Endometrial microvascular endothelial cells (primary cell): ENCODE measurements at regions not wholly inside any gene's neighbourhood (a gene's known extent, or its start where the extent isn't known, plus 50 kb on each side); places are given as distances from the start of the nearest gene placed in this dataset.

Experiments used
- in situ Hi-C: cut with HindIII; loops from 2 replicates; pipeline ENCODE4 v1.10.0; 2017; ENCODE audit warnings: low sequenced_read_pairs, low pct_unique_long_range_greater_than_20kb; ENCODE audit errors: inconsistent ontology term

DNA sequence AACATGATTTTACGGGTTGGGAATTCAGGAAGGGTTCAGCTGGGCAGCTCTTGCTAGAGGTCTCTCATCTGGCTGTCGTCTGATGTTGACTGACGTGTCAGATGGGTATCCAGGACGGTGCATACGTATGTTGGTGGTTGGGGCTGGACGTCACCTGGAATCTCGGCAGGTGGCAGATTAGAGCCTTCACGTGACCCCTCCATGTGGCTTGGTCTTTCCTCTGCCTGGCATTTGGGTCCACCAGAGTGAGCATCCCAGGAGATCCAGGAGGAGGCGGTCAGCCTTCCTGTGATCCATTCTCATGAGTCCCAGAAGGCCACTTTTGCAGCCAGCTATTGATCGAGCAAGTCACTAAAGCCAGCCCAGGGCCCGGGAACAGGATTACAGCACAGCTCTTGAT lies 202.7 kb downstream of the FOXL1 start:
- in situ Hi-C loops, result no loop called here

DNA sequence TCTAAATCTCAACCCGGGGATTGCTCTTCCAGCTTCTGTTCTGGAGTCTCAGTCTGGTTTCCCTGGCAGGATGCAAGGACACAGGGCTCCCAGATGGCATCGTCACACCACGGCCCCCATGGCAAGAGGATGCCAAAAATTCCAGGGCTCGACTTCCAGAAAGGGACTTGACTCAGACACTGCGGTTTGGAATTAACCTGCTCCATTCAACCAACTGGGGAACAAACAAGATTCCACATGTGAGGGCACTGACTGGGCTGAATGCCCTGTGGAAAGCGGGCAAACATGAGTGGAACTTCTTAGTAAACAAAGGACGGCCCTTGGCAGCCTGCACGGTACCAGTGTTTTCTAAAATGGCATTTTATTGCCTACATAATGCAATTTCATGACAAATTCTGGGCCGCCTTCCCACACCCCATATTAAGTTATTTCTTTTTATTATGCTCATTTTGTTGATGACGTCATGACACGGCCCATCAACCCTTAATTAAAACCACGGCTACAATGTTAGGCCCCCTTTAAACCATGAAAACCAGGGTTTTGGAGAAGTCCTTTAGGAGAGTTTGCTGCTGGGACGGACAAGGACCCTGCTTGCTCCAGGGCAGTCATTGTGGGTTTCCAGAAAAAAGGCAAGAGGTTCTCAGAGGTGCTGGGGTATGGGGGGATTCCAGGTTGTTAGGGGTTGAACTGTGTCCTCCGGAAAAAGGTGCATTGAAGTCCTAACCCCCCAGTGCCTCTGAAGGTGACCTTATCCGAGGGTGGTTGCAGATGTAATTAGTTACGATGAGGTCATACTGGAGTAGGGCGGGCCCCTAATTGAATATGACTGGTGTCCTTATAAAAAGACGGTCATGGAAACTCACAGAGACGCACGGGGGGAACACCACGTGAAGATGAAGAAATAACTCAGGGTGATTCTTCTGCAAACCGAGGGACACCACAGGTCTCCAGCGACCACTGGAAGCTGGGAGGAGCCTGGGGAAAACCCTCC lies 205.6 kb downstream of the FOXL1 start:
- in situ Hi-C loops, result no loop called here

DNA sequence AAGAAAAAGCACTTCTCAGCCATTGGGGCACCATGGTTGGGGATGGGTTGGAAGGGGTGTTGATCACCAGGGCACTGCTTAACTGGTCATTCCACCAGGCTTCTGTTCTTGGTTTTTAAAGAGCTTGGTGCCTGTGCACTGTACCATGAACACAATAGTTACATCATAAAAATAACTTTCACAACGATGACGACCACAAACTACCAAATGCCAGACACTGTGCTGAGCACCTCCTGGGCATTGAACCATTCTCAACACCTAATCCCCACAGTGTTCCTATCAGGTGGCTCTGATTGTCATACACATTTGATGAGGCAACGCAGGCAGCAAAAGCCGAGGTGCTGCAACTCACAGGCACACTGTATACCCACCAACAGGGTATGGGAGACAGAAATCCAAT lies 208.0 kb downstream of the FOXL1 start:
- in situ Hi-C loops, result no loop called here

DNA sequence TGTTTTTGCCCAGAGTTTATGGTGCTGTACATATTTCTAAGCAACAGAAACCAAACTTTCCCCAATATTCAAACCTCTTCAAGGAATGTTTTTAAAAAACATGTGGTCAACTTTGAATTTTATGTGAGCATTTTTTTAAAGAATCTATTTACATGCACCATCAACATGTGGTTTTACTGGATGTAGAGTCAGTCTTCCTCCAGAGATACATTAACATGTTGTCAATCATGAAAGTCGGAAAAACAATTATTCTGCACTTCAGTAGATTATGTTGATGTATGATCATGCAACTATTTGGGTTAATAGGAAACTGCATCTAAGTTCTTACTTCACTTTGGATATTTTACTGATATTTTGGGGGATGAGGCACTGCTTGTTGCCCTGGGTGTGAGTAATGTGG lies 208.6 kb downstream of the FOXL1 start:
- in situ Hi-C loops, result no loop called here

DNA sequence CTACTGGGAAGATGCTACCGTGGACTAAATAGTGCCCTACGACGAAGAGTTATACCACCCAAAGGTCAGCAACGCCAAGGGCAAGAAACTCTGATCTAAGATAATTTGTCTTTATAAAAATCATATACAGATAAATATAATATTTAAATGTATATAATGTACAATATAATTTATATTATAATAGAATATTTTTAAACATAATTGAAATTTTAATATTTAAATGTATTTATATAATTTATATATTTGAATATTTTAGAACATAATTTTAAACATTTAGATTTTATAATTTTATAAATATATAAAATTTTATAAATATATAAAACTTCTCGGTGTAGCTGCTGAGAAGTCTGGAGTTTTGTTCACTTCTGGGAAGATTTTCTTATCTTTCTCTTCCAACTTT lies 209.2 kb downstream of the FOXL1 start:
- in situ Hi-C loops, result no loop called here

DNA sequence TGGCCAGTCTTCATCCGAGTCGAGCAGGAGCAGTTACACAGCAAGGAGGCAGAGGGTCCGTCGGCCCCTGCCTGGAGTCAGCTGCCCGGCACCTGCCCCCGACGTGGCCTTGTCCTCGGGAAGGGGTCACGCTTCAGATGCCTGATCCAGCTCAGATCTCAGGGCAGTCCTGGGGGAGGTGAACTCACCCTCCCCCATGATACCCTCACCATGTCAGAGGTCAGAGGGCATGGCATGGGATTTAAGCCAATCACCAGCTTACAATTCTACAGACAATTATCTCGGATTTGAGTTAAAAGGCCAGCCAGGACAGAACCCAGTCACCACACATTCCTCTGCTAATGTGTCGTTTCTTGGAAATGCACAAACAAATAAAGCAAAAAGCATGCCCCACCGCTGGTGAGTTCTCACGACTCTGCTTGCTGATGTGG lies 211.3 kb downstream of the FOXL1 start:
- in situ Hi-C loops, result no loop called here

DNA sequence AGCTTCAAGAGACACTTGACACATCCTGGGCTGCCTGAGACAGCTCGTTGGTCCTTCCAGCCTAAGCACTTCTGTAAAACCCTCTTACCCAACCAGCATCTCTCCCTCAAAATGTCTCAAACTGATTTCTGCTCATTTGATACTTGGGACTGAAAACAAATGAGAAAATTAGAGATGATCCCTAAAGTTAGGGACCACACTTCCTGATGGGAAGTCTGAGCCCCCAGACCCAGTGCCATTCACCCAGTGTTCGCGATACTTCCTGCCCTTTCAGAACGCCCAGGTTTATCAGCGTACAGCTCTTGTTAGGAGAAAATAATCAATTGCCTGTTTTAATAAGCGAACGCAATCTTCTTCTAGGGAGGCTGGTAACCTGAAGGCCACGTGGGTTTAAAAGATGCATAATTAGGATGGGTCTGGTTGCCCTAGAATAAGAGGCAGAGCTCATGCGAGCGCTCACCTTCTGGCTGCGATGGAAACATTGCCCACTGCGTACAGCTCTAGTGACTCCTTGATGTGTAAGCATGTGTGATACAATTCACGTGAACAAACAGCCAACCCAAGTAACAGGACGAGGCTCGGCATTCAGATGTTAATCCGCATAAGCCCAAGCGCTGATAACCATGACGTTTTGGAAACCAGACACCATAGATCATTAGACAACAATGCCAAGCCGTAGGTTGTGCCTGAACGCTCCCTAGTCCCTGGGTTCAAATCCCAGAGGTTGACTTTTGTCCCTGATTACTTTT lies 213.1 kb downstream of the FOXL1 start:
- in situ Hi-C loops, result no loop called here

DNA sequence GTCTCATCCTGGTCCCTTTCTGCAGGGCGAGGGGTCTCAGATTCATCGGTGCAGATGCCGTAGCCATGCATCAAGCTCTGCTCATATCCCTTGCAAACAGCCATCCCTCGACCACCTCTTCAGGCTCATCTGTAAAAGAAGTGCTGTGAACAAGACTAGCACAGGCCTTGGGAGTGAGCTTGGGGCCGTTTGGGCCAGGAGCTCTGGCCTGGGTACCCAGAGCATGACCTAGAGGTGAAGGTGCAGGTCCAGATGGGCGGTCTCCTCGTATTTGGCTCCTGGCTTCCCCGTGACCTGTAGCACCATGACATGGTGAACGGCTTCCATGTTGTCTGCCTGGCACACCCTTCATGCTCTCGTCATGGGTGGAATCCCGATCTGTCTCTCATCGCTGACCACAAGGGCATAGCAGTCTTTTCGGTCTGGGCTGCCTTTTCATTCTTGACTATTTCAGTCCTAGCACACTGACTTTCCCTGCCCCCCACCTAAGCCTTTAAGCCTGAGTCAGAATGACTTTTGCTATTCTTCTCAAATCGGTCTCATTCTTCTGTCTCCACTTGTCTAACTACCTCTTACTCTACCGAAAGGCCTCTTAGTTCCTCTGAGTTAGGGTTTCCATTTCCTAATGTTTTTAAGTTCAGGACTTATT lies 216.0 kb downstream of the FOXL1 start:
- in situ Hi-C loops, result no loop called here

DNA sequence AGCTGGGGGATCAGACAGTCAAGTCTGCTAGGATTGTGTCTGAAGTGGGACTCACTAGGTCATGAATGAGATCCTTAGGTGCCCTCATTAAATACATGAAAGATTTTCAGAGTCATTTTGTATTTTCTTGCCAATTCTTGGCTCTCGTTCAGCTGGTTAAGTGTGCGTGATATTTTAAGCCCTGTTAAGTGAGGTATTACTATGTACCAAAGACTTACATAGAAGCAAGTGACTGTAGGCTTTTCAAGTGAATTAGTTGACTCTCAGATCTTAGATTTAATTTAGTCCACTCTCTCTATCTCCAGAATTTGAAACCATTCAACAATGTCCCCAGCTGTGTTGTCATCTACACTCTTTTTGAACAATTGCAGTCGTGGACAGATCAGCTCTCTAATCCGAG lies 219.4 kb downstream of the FOXL1 start:
- in situ Hi-C loops, result no loop called here

DNA sequence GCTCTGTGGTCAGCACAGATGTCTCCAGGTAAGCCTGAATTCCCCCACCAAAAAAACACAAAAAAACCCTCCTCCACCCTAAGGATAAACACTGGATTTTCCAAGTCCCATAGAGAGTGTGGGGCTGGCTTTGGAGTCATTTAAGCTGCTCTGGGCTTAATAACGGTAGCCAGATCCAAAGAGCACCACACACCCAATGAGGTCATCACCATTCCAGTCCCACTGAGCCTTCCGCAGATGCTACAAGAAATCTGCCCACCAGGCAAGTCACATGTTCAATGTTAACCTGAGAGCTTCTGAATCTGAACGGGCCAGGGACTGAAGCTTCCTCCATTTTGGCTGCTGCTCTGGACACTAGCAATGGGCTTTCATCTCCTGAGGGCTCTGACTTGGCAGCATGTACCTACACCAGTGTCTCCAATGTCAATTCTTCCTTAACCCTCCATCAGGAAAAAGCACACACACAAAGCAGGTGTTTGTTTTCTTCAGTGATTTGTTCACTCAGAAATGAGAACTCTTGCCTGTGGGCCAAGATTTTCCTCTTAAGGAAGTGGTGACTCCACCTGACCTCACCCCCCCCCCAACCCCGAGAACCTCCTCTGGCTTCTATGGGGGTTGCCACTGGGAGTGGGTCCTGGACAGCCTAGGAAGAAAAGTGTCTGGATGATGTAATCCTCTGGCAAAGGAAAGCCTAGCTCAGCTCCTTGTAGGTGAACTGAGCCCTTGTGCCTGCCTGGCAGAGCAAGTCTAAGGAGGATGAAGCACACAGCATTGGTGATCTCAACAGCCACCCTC lies 220.1 kb downstream of the FOXL1 start:
- in situ Hi-C loops, result no loop called here

DNA sequence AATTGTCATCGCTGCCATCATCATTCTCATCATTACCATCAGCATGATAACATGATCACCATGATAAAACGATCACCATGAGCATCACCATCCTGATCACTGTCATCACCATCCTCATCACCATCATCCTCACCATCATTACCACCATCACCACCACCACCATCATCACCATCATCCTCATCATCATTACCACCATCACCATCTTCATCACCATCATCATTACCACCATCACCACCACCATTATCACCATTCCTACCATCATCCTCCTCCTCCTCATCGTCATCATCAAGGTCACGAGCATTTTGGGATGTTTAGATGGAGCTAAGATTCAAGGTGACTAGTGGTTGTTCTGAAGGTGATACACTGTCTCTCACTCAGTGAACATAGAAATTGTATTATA lies 221.0 kb downstream of the FOXL1 start:
- in situ Hi-C loops, result no loop called here

DNA sequence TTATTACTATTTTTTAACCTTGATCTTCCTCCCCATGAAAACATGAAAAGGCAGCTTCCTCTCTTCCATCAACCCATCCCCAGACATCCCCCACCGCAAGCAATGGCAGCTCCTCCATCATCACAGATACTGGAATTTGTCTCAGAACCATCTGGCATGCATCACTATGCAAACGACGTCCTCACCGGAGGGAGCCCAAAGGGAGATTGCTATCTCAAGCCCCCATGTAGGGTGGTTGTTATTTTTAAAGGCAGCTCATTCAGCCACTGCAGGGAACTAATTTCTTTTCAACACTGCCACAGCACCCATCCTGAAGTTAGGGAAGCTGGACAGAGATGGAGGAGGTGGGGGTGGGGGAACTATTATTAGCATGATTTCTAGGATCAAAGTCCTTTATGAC lies 222.5 kb downstream of the FOXL1 start:
- in situ Hi-C loops, result no loop called here

DNA sequence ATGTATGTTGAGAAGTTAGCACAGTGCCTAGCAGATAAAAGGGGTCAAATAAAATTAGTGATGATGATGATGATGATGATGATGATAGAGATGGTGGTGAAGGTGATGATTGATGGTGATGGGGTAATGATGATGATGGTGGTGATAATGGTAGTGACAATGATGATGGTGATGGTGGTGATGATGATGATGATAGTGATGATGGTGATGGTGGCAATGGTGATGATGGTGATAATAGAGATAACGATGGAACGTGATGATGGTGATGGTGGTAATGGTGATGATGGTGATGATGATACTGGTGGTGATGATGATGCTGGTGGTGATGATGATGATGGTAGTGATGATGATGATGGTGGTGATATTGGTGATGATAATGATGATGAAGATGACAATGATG lies 223.7 kb downstream of the FOXL1 start:
- in situ Hi-C loops, result no loop called here

DNA sequence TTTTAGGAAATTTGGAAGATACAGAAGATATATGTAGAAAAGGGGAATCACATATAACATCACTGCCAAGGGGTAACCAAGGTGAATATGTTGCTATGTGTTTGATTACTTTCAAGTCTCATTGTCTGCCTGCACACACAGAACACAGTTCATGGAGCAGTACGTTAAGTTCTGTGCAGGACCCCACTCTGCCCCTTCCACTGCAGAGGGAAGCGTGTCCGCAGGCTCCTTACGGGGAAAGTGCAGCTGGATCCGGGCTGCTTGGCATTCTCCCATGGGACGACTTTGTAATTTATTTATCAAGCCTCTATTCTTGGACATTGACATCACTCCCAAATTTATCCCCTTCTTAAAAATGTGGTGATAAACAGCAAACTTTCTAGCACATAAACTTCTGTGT lies 226.8 kb downstream of the FOXL1 start:
- in situ Hi-C loops, result no loop called here

DNA sequence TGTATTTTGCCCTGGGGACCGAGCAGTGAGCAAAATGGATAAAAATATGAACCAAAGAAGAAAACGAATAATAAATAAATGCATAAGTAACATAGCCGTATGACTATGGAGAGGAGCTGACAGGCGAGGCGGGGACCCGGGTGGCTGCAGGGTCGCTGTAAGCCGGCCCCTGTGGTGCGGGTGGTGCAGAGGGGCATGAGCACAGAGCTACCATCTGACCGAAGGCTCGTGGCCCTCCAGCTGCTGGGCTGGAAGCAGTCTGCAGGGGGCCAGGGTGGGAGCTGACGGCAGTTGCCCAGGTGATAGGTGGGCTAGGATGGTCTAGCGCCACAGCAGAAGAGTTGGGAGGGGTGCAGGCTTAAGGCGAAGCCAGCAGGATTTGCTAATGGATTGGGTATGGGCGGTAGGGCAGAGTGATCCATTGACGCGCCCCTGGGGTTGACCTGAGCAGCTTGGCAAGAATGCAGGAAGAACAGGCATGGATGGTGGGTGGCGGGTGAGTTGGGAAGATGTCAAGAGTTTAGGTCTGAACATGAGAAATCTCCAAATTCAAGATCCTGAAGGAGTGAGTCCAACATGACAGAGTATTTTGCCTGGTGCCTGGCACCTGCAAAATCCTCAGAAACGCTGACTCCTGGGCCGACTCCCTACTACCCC lies 228.0 kb downstream of the FOXL1 start:
- in situ Hi-C loops, result no loop called here

DNA sequence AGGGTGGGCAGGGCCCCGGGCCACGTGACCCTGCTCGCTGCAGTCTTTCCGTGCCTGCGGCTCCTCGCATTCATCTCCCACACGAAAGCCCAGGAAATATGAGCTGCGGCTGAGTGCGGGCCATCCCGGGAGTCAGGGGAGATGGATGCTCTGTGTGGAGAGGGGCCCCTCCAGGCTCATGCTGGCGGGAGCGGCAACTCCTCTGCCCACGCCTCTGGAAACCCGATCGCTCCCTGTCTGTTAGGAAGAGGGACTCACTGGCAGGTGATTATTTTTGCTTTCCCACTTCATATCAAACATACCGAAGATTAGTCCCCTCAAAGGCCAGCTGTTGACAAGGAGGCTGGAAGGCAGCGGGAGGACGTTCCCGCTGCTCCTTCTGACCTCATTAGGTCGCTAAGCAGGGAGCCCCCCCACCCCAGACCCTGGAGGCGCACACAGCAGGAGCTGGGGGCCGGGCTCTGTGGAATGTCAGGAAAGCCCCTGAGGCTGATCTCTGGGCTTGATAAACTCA lies 228.5 kb downstream of the FOXL1 start:
- in situ Hi-C loops, result no loop called here

DNA sequence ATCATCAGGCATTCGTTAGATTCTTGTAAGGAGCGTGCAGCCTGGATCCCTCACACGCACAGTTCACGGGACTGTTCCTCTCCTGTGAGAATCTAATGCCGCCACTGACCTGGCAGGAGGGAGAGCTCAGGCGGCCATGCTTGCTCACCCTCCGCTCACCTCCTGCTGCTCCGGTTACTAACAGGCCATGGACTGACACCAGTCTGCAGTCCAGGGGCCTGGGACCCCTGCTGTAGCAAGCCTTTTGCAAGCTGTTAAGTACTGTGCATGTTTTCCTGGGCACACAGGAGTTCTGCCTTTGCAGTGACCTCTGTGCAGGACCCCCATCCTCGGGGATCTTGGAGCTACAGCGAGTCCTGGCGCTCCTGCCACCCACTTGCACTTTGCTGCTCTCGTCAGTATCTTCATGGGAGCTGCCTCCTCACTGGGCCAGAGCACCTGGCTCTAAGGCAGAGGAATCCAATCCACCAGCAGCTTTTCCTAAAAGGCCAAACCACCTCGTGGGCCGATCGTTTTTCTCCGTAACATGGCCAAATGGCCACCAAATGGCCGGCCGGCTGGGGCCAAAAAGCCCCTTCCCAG lies 230.6 kb downstream of the FOXL1 start:
- in situ Hi-C loops, result no loop called here

DNA sequence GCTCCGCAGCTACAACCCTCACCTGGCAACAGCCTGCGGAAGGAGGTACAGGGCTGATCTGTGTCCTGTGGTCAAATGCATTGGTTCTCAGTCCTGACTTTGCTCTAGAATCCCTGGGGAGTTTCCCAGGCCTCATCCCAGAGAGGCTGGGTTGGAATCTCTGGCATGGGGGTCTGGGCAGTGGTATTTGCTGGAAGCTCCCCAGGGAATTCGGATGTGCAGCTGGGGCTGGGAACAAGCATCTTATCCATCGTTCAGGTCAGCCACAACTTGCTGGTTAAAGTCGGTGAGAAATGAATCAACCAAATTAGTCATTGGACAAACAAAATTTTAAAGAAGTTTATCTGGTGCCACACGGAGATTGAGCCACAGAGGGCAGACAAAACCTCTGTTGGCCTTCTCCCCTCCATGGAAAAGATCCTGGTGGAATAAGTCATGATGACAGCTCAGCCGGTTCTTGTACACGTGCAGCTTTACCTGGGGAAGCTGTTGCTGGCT lies 231.2 kb downstream of the FOXL1 start:
- in situ Hi-C loops, result no loop called here
